Stomach smooth muscle (tissue), 2 donors: ENCODE measurements at regions not wholly inside any gene's neighbourhood (a gene's known extent, or its start where the extent isn't known, plus 50 kb on each side); places are given as distances from the start of the nearest gene placed in this dataset.
"Not testable (repeated sequence)": the region's sequence is repeated elsewhere in the genome, so short reads cannot be mapped to it uniquely, and the experiment has no call there.

Experiments used
- H3K27ac ChIP-seq: one replicate; pipeline ENCODE4 v1.7.0; 2013; ENCODE audit warnings: mild to moderate bottlenecking, low read length, inconsistent platforms
- H3K27me3 ChIP-seq, 2 donors: one replicate each; pipeline ENCODE4 v1.7.0; 2013; ENCODE audit warnings: low read length in 2 of 2; ENCODE audit not compliant: insufficient read depth in 2 of 2, control insufficient read depth in 1 of 2
- H3K36me3 ChIP-seq, 2 donors: one replicate each; pipeline ENCODE4 v1.7.0; 2013; ENCODE audit warnings: low read length in 2 of 2; ENCODE audit not compliant: control insufficient read depth in 2 of 2, insufficient read depth in 2 of 2
- H3K4me1 ChIP-seq: one replicate; pipeline ENCODE4 v1.7.0; 2013; ENCODE audit warnings: low read length; ENCODE audit not compliant: control insufficient read depth, insufficient read depth
- H3K4me3 ChIP-seq, 2 donors: one replicate each; pipeline ENCODE4 v1.7.0; 2013; ENCODE audit warnings: low read length in 2 of 2
- H3K9ac ChIP-seq, 2 donors: one replicate each; pipeline ENCODE4 v1.7.0; 2013; ENCODE audit warnings: low read length in 2 of 2, mild to moderate bottlenecking in 1 of 2
- H3K9me3 ChIP-seq, 2 donors: one replicate each; pipeline ENCODE4 v1.7.0; 2013; ENCODE audit warnings: low read length in 2 of 2; ENCODE audit not compliant: control insufficient read depth in 2 of 2
- donor health status: healthy.
- donor health status: Pancreatic carcinoma.

DNA sequence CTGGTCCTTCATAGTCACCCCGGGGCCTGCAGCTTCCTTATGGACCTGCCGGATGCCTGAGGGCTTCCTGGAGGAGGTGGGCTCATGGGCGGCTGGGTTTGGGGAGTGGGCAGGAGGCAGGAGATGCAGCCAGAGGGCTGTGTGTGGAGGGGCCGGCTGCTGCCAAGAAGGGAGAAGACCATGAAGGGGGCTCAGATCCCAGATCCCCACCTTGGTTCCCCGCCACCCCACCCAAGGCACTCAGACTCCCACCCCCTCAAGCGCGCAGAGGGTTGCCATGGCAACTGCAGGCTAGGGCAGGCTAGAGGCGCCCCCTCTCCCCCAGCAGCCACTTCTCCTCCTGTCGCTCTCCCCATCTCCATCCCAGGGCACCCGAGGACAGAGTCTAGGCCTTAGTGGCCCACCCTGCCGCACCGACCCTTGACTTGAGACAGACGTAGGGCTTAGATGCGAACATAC, 104.5 kb downstream of the CRLF3 start:
- Histone ChIP-seq H3K27me3 (no peaks in the 10 kb centered on the region), H3K4me1 (no peaks in the 10 kb centered on the region), H3K27ac (no peak overlapping the region), H3K36me3 (peaks cover 0 to 2% of the 10 kb centered on the region in 2 donors), H3K9ac (no peak overlapping the region), H3K9me3 (no peaks in the 10 kb centered on the region), H3K4me3 (no peak overlapping the region)

DNA sequence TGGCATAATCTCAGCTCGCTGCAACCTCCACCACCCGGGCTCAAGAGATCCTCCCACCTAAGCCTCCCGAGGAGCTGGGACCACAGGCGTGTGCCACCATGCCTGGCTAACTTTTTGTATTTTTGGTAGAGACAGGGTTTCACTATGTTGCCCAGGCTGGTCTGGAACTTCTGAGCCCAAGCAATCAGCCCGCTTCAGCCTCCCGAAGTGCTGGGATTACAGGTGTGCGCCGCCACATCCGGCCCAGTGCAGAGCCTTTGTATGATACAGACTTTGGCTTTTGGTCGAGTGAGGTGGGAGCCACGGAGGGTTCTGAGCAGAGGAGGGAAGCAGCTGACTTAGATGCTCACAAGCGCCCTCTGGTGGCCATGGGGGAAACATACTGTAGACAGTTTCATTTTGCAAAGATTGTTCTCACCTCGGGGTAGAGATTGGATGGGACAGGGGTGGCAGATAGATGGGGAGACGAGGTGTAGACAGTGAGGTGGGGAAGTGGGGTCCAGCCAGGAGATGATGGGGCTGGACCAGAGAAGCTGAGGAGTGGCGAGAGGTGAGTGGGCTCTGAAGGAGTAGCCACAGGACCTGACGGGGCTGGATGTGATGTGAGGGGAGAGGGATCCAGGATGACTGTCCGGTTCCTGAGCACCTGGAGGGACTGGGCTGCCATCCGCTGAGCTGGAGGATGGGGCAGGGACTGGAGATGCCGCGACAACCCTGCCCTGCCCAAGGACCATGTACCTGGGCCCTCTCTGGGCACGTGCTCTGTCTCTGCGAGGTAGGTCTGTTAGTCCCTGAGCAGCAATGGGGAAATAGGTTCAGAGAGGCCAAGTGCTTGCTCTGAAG, 105.1 kb downstream of the CRLF3 start:
- not testable (repeated sequence) for H3K4me3 ChIP-seq, H3K27me3 ChIP-seq, H3K27ac ChIP-seq, H3K9me3 ChIP-seq, H3K36me3 ChIP-seq, H3K9ac ChIP-seq, H3K4me1 ChIP-seq

DNA sequence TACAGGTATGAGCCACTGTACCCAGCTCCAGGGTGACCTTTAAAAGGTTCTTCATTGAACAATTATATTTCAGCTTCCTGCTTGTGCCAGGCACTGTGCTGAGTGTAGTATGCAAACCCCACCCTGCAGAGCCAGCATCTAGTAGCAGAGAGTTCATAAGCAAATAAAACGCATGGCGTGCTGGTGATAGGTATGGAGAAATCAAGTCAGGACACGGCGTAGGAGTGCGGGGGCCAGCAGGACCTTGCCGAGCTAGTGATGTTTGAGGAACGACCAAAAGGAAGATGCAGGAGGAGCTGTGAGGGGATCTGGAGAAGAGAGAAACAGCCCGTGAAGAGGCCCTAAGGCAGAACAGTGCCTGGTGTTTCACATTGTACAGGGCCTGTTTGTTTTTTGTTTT, 105.8 kb downstream of the CRLF3 start:
- H3K4me1 ChIP-seq, H3K4me3 ChIP-seq, H3K9me3 ChIP-seq, H3K27me3 ChIP-seq, H3K36me3 ChIP-seq, H3K27ac ChIP-seq, H3K9ac ChIP-seq: not testable (repeated sequence)

- H3K27me3 ChIP-seq, H3K36me3 ChIP-seq, H3K27ac ChIP-seq, H3K4me1 ChIP-seq, H3K4me3 ChIP-seq, H3K9me3 ChIP-seq, H3K9ac ChIP-seq: not testable (repeated sequence)
These were observed 106.4 kb downstream of the CRLF3 start for GRCh38 chr17:30718099-30718447.

GRCh38 chr17:30717291-30718098, 107.0 kb downstream of the CRLF3 start:
- Histone ChIP-seq H3K9me3 (no peaks in the 10 kb centered on the region), H3K27me3 (no peaks in the 10 kb centered on the region), H3K4me3 (no peak overlapping the region), H3K36me3 (peaks cover 0 to 2% of the 10 kb centered on the region in 2 donors), H3K27ac (no peak overlapping the region), H3K9ac (no peak overlapping the region), H3K4me1 (no peaks in the 10 kb centered on the region)

DNA sequence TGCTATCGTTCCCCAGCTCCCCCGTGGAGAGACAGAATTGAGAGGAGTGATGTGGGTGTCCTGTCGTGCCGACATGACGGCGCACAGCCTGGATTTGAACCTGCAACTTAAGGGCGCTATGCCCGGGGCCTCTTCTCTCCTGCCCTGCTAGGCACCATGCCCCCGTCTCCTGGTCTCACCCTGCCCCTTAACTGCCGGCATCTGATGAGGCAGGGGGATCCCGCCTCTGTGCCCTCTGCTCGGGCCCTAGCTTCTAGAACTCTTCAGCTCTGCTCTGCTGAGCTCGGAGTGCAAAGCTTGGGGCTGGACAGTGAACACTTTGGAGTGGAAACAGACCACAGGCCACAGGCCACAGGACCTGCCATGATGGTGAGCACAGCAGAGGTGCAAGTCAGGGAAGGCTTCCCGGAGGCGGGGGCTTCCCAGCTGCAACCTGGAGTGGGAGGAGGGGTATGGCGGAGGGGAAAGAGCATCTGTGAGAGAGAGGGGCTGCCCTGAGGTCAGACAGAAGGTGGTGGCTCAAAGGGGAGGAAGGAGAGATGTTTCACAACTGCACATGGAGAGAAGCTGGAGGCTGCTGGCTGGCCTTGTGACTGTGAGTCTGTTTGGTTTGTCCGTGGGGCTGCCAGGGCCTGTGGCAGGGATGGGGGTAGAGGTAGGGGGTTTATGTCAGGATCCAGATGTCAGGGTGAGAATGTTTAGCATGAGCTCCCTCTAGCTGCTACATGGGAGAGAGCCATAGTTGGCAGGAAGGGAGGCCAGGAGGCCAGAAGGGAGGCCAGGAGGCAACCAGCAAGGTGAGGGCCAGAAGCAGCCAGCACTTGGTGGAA, 107.8 kb downstream of the CRLF3 start:
- H3K36me3 ChIP-seq = peaks cover 0 to 2% of the 10 kb centered on the region in 2 donors
- no peaks in the 10 kb centered on the region for H3K9me3 ChIP-seq
- H3K4me1 ChIP-seq = no peaks in the 10 kb centered on the region
- no peak overlapping the region for H3K4me3 ChIP-seq
- no peak overlapping the region for H3K9ac ChIP-seq
- H3K27ac ChIP-seq = no peak overlapping the region
- no peaks in the 10 kb centered on the region for H3K27me3 ChIP-seq

DNA sequence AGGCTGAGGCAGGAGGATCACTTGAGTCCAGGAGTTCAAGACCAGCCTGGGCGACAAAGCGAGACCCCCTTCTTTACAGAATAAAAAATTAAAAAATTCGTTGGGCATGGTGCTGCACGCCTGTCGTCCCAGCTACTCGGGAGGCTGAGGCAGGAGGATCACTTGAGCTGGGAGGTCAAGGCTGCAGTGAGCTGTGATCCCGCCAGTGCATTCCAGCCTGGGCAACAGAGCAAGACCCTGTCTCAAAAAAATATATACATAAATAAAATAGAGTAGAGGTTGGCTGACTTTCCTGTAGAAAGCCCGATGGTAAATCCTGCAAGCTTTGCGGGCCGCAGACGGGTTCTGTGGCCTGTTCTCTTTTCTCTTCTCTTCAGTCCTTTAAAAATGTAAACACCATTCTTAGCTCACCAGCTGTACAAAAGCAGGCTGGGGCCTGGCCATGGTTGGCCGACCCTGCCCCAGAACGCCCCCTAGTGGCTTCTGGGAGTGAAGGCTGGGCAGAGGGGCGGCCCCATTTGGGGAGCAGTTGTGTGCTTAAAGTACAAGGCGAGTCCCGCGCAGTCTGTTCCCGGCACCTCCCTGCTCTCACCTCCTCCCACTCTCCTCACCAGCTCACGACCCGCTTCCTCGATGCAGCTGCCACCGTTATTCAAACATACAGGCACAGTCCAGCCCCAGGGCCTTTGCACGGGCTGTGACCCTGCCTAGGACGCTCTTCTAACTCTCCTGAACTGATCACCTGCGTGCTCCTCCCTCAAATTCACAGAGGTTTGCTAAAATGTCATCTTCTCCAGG, 109.5 kb downstream of the CRLF3 start:
- not testable (repeated sequence) for H3K27me3 ChIP-seq, H3K36me3 ChIP-seq, H3K9me3 ChIP-seq, H3K27ac ChIP-seq, H3K4me3 ChIP-seq, H3K9ac ChIP-seq, H3K4me1 ChIP-seq

DNA sequence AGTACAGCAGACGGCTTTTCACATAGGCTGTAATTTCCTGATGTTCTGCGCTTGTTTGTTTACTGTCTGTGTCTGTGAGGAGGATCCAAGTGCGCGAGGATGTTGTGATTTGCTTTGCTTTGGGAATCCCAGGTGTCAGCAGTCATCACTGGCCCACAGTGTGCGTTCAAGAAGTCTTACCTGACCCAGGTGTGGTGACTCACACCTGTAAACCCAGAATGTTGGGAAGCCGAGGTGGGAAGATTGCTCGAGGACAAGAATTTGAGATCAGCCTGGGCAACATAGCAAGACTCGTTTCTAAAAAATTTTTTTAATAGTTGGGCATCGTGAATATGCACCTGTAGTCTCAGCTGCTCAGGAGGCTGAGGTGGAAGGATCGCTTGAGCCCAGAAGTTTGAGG, 110.7 kb downstream of the CRLF3 start:
- not testable (repeated sequence) for H3K27me3 ChIP-seq, H3K36me3 ChIP-seq, H3K27ac ChIP-seq, H3K9ac ChIP-seq, H3K4me3 ChIP-seq, H3K4me1 ChIP-seq, H3K9me3 ChIP-seq

DNA sequence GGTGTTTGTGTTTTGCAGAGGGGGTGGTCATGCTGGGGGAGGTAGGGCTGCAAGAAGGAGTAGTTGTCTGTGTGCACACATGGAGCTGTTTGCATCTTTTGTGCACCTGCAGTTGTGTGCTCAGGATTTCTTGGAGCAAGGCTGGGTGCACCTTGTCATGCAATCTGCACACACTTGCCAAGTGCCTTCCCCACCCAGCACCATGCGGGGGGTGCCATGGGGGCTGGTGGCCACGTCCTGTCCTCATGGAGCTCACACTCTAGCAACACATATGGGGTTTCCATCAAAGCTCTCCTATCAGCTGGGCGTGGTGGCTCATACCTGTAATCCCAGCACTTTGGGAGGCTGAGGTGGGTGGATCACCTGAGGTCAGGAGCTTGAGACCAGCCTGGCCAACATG, 111.6 kb downstream of the CRLF3 start:
- H3K4me3 ChIP-seq, H3K27ac ChIP-seq, H3K36me3 ChIP-seq, H3K9ac ChIP-seq, H3K27me3 ChIP-seq, H3K9me3 ChIP-seq: not testable (repeated sequence)
- H3K4me1 ChIP-seq = peaks cover 11% of the 10 kb centered on the region
